ENCODE measurements at regions not wholly inside any gene's neighbourhood (a gene's known extent, or its start where the extent isn't known, plus 50 kb on each side); places are given as distances from the start of the nearest gene placed in this dataset.

GRCh38 chr10:128539510-128540127, 413.4 kb upstream of the MKI67 start:
- no peak for DNase-seq

- no peak for DNase-seq
Measured at GRCh38 chr10:128540128-128540762, 414.0 kb upstream of the MKI67 start.

GRCh38 chr10:128540781-128541761, 414.8 kb upstream of the MKI67 start:
- DNase-seq, result no peak

GRCh38 chr10:128541926-128542475, 415.8 kb upstream of the MKI67 start:
- no peak for DNase-seq

- DNase-seq, result no peak
Measured at GRCh38 chr10:128542659-128543058, 416.4 kb upstream of the MKI67 start.

- no peak for DNase-seq
Measured at GRCh38 chr10:128543151-128543550, 416.9 kb upstream of the MKI67 start.

- no peak for DNase-seq
Measured at GRCh38 chr10:128545216-128545615, 419.0 kb upstream of the MKI67 start.

GRCh38 chr10:128546651-128547165, 420.5 kb upstream of the MKI67 start:
- DNase-seq, result no peak

GRCh38 chr10:128549101-128549608, 422.9 kb upstream of the MKI67 start:
- no peak for DNase-seq

GRCh38 chr10:128550045-128550444, 423.8 kb upstream of the MKI67 start:
- no peak for DNase-seq

GRCh38 chr10:128551475-128551874, 425.3 kb upstream of the MKI67 start:
- no peak for DNase-seq

GRCh38 chr10:128553755-128554154, 427.5 kb upstream of the MKI67 start:
- DNase-seq, result no peak

GRCh38 chr10:128556182-128557110, 430.2 kb upstream of the MKI67 start:
- no peak for DNase-seq

GRCh38 chr10:128557149-128557710, 431.0 kb upstream of the MKI67 start:
- DNase-seq, result no peak

- DNase-seq, result no peak
Measured at GRCh38 chr10:128560406-128560805, 434.2 kb upstream of the MKI67 start.

GRCh38 chr10:128560993-128561392, 434.8 kb upstream of the MKI67 start:
- DNase-seq, result no peak

- no peak for DNase-seq
Measured at GRCh38 chr10:128563387-128563786, 437.2 kb upstream of the MKI67 start.

- no peak for DNase-seq
Measured at GRCh38 chr10:128563904-128564303, 437.7 kb upstream of the MKI67 start.

- DNase-seq, result no peak
Measured at GRCh38 chr10:128566361-128566968, 440.2 kb upstream of the MKI67 start.

- DNase-seq, result no peak
Measured at GRCh38 chr10:128567551-128567950, 441.3 kb upstream of the MKI67 start.

GRCh38 chr10:128568041-128568440, 441.8 kb upstream of the MKI67 start:
- no peak for DNase-seq

Measured in DMS79 (cell line).